Coronary artery (tissue), 2 donors: ENCODE measurements at regions not wholly inside any gene's neighbourhood (a gene's known extent, or its start where the extent isn't known, plus 50 kb on each side); places are given as distances from the start of the nearest gene placed in this dataset.

Experiments used
- DNase-seq: peaks from one replicate; pipeline ENCODE4 v3.0.0-alpha.2; 2017; ENCODE audit warnings: low spot score
- H3K27ac ChIP-seq, 2 donors: fragments of 200-600 bp; sonication (generic); one replicate each; pipeline ENCODE4 v1.5.1; 2016 to 2019
- H3K4me3 ChIP-seq: fragments of 200-600 bp; sonication (generic); 2 replicates; pipeline ENCODE4 v1.5.1; 2016; ENCODE audit warnings: mild to moderate bottlenecking, moderate library complexity
- TF ChIP-seq, protein P1 (sequence below): fragments of 200-600 bp; sonication (generic); IDR thresholded peaks from one replicate; pipeline ENCODE4 v1.5.1; 2019; ENCODE audit warnings: antibody characterized with exemption

DNA sequence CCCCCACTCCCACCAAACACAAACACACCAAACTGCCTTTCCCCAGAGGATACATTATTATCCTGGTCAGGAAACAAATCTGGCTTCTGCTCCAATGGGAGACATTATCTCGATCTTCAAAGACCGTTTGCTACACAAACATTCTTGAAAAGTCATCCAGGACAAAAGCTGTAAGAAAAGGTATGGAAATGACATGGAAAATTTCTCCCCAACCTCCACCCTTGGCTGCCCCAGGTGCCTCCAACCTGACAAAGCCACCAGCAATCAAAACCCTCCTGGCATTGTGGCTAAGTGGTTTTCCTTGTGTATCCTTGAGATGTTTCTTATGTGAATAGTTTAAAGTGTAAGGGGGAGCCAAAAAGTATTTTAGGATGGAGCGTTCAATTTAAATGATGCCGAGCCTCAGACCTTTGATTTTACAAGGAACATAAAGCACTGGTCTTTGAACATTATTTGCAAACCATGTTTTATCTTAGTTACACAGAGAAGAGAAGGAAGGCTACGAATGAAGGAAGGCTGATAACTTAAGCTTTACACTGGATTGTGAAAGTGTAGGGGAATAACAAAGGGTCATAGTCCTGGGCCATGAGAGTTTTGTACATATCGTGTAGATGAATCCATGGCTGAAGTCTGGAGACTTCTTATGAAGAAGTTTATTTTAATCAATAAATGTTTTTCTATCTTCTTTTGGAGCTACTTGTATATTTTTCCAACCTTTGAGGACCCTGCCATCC, 418.9 kb upstream of the TMTC1 start:
- H3K27ac ChIP-seq, result no peak overlapping the region
- TF ChIP-seq, protein P1, sequence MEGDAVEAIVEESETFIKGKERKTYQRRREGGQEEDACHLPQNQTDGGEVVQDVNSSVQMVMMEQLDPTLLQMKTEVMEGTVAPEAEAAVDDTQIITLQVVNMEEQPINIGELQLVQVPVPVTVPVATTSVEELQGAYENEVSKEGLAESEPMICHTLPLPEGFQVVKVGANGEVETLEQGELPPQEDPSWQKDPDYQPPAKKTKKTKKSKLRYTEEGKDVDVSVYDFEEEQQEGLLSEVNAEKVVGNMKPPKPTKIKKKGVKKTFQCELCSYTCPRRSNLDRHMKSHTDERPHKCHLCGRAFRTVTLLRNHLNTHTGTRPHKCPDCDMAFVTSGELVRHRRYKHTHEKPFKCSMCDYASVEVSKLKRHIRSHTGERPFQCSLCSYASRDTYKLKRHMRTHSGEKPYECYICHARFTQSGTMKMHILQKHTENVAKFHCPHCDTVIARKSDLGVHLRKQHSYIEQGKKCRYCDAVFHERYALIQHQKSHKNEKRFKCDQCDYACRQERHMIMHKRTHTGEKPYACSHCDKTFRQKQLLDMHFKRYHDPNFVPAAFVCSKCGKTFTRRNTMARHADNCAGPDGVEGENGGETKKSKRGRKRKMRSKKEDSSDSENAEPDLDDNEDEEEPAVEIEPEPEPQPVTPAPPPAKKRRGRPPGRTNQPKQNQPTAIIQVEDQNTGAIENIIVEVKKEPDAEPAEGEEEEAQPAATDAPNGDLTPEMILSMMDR, result no peak
- H3K4me3 ChIP-seq, result no peak overlapping the region
- DNase-seq, result no peak

GRCh38 chr12:30201301-30202160, 417.8 kb upstream of the TMTC1 start:
- Histone ChIP-seq H3K4me3 (peak overlapping the region; percentile 67), H3K27ac (no peak overlapping the region)
- no peak for DNase-seq
- TF ChIP-seq, protein P1, result no peak

GRCh38 chr12:30200864-30201263, 417.1 kb upstream of the TMTC1 start:
- DNase-seq, result no peak
- Histone ChIP-seq H3K27ac (no peak overlapping the region), H3K4me3 (peak overlapping the region; percentile 67)
- TF ChIP-seq, protein P1, result no peak

DNA sequence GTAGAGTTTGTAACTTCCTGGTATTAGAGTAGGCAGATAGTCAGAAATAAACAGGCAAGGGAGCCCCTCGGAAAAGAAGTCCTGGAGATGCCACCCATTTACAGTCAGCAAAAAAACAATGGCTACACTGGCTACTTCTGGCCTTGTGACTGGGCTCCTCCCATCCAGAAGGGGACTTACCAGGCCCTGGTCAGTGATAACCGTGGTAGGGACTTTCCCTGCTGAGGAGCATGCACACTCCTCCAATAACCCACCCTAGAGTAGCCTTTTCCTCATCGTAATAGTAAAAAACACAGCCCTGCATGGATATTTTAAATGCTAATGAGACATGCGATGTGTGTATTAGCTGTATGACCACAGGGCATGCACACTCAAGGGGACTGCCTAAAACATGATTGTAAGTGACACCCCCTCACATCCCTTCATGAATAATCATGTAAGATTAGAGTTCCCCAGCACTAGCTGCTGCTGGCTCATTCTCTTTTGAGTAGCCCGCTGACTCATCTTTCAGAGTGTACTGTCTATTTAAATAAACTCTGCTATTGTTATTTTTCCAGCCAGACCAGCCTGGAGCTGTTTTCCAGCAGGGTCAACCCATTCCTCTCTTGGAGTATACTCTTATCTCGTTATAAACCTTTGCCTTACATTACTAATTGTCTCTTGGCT, 413.8 kb upstream of the TMTC1 start:
- Histone ChIP-seq H3K4me3 (no peak overlapping the region), H3K27ac (no peak overlapping the region)
- TF ChIP-seq, protein P1, result no peak
- DNase-seq, result no peak

DNA sequence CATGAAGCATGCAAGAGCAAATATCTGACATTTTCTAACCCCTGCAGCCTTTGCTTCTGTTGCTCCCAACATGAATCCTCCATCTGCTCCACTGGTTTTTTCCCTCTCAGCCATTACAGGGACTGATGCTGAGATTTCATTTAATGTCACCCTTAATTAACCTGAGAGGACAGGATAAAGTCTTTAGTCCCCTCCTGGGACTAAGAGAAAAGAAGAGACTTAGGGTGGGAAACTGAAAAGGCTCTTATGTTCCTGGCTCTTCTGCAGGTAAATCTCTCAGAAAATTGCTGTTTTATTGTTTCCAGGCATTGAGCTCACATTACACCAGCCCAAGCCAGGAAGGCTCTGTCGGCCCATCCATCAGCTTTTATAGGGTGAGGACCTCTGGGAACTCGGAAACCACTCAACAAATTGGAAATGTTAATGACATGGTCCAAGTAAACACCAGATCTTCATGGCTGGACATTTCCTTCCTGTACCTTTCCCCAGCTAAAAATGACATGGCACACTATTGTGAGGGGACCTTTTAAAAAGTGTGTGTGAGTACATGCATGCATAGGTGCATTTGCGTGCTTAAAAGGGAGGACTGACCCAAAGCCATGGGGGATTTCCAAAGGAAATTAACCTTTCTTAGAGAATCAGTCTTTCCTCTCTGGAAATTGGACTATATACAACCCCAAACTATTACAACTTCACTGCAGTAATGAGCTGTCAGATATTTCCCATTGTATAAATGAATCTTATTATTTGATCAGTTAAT, 408.1 kb upstream of the TMTC1 start:
- TF ChIP-seq, protein P1, result no peak
- Histone ChIP-seq H3K4me3 (no peak overlapping the region), H3K27ac (no peak overlapping the region)
- no peak for DNase-seq

- TF ChIP-seq, protein P1, result no peak
- H3K4me3 ChIP-seq, result no peak overlapping the region
- H3K27ac ChIP-seq, result no peak overlapping the region
- DNase-seq, result no peak
Measured at GRCh38 chr12:30188602-30189326, 405.0 kb upstream of the TMTC1 start.
